ENCODE measurements at regions not wholly inside any gene's neighbourhood (a gene's known extent, or its start where the extent isn't known, plus 50 kb on each side); places are given as distances from the start of the nearest gene placed in this dataset.

GRCh38 chr2:467101-467500, 179.2 kb upstream of the ALKAL2 start:
- no peak for TF ChIP-seq CTCF (conservative IDR thresholded peaks at IDR 0.05; ENCODE audit: low read depth, low read length)
- TF ChIP-seq EZH2phosphoT487 (IDR thresholded peaks at IDR 0.05; ENCODE audit: borderline replicate concordance, low read length): no peak
- TF ChIP-seq EZH2 (IDR thresholded peaks at IDR 0.05; ENCODE audit: low read length, unreplicated experiment): no peak

Measured in PC-3 (cell line).